Calu3 (cell line): ENCODE measurements at regions not wholly inside any gene's neighbourhood (a gene's known extent, or its start where the extent isn't known, plus 50 kb on each side); places are given as distances from the start of the nearest gene placed in this dataset.

ENCODE experiments used
- BruUV-seq: library from RNA; stranded (reverse); fragments of 400-500 nt; replicated peaks from 2 replicates; lab custom pipeline; 2021; lab: Mats Ljungman, UMichigan
- CTCF ChIA-PET: fragments of 300-600 bp; sonication (Branson Sonifier 250); formaldehyde crosslinking; loops from one replicate; lab custom pipeline; 2022; ENCODE audit warnings: antibody characterized with exemption; lab: Charles Lee
- DNase-seq: peaks from one replicate; pipeline ENCODE4 v3.0.0; 2022
- H3K27ac Mint-ChIP-seq: one replicate; pipeline ENCODE4 v1.8.0; 2022; ENCODE audit warnings: mixed read lengths; ENCODE audit not compliant: unreplicated experiment
- H3K27me3 Mint-ChIP-seq: one replicate; pipeline ENCODE4 v1.8.0; 2022; ENCODE audit warnings: mixed read lengths; ENCODE audit not compliant: unreplicated experiment
- H3K36me3 Mint-ChIP-seq: one replicate; pipeline ENCODE4 v1.8.0; 2022; ENCODE audit warnings: mild to moderate bottlenecking, moderate library complexity, mixed read lengths; ENCODE audit not compliant: insufficient read depth, unreplicated experiment
- H3K4me1 Mint-ChIP-seq: one replicate; pipeline ENCODE4 v1.8.0; 2022; ENCODE audit warnings: mild to moderate bottlenecking, low read depth, mixed read lengths; ENCODE audit not compliant: unreplicated experiment
- H3K4me3 Mint-ChIP-seq: one replicate; pipeline ENCODE4 v1.8.0; 2022; ENCODE audit warnings: mild to moderate bottlenecking, low read depth, moderate library complexity, mixed read lengths; ENCODE audit not compliant: unreplicated experiment
- H3K9me3 Mint-ChIP-seq: one replicate; pipeline ENCODE4 v1.8.0; 2022; ENCODE audit warnings: low read depth, mixed read lengths; ENCODE audit not compliant: unreplicated experiment
- CTCF ChIP-seq: fragments of 200-600 bp; IDR thresholded peaks from one replicate; pipeline ENCODE4 v1.8.0; 2022; ENCODE audit warnings: antibody characterized with exemption; ENCODE audit not compliant: unreplicated experiment
- intact Hi-C: fragments of 100-400 bp; cut with micrococcal nuclease; formaldehyde crosslinking; loops from one replicate; pipeline ENCODE4 v1.10.0; 2022; ENCODE audit not compliant: unreplicated experiment

GRCh38 chr6:19261642-19262041, 575.5 kb upstream of the ID4 start:
- BruUV-seq = no TSS peak
- intact Hi-C loops = no loop called here
- no peak for DNase-seq
- Mint-ChIP-seq H3K27me3 (no peaks in the 10 kb centered on the region), H3K27ac (no peak overlapping the region), H3K36me3 (no peaks in the 10 kb centered on the region), H3K9me3 (peaks cover 16% of the 10 kb centered on the region), H3K4me3 (no peak overlapping the region), H3K4me1 (no peaks in the 10 kb centered on the region)
- CTCF ChIA-PET = interaction anchor here (0.6 kb wide), 1 partner anchor 230 kb away, joined by 5 read pairs; no protein-coding TSS in a partner anchor
- TF ChIP-seq CTCF = no peak

GRCh38 chr6:19268117-19268516, 569.1 kb upstream of the ID4 start:
- H3K27ac Mint-ChIP-seq = no peak overlapping the region
- intact Hi-C loops = no loop called here
- H3K9me3 Mint-ChIP-seq = peaks cover 16% of the 10 kb centered on the region
- no peak for TF ChIP-seq CTCF
- H3K36me3 Mint-ChIP-seq = no peaks in the 10 kb centered on the region
- H3K4me3 Mint-ChIP-seq = no peak overlapping the region
- DNase-seq = no peak
- no peaks in the 10 kb centered on the region for H3K27me3 Mint-ChIP-seq
- BruUV-seq = no TSS peak
- CTCF ChIA-PET = no interaction called here
- H3K4me1 Mint-ChIP-seq = no peaks in the 10 kb centered on the region

- H3K27me3 Mint-ChIP-seq = no peaks in the 10 kb centered on the region
- CTCF ChIA-PET = no interaction called here
- DNase-seq = no peak
- no peaks in the 10 kb centered on the region for H3K36me3 Mint-ChIP-seq
- no peaks in the 10 kb centered on the region for H3K4me1 Mint-ChIP-seq
- no TSS peak for BruUV-seq
- peaks cover 16% of the 10 kb centered on the region for H3K9me3 Mint-ChIP-seq
- TF ChIP-seq CTCF = no peak
- no peak overlapping the region for H3K4me3 Mint-ChIP-seq
- intact Hi-C loops = no loop called here
- H3K27ac Mint-ChIP-seq = no peak overlapping the region
Measured at GRCh38 chr6:19268718-19269117, 568.5 kb upstream of the ID4 start.

DNA sequence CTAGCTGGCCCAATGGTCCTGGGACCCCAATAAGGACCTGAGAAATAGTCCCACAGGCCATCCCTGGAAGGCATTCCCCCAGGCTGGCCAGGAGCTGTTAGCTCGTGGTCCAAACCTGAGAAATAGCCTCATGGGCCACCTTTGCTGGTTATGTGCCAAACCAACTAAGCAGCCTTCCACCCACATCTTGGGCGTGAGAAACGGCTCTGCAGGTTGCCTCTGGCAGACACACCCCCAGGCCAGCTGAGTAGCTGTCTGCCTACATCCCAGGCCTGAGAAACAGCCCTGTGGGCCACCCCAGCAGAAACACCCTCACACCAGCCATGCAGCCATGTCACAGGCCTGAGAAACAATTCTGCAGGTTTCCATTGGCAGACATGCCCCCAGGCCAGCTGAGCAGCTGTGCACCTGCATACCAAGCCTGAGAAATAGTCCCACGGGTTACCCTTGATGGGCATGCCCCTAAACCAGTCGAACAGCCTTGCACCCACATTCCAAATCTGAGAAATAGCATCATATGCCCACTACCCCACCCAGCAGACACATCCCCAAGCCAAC, 567.8 kb upstream of the ID4 start:
- no TSS peak for BruUV-seq
- TF ChIP-seq CTCF = no peak
- Mint-ChIP-seq H3K4me1 (no peaks in the 10 kb centered on the region), H3K9me3 (peaks cover 16% of the 10 kb centered on the region), H3K27ac (no peak overlapping the region), H3K4me3 (no peak overlapping the region), H3K27me3 (no peaks in the 10 kb centered on the region), H3K36me3 (no peaks in the 10 kb centered on the region)
- CTCF ChIA-PET = interaction anchor here (0.5 kb wide), 1 partner anchor 524 kb away, joined by 3 read pairs; no protein-coding TSS in a partner anchor
- no peak for DNase-seq
- intact Hi-C loops = no loop called here
